ENCODE measurements at regions not wholly inside any gene's neighbourhood (a gene's known extent, or its start where the extent isn't known, plus 50 kb on each side); places are given as distances from the start of the nearest gene placed in this dataset.
"Not testable (repeated sequence)": the region's sequence is repeated elsewhere in the genome, so short reads cannot be mapped to it uniquely, and the experiment has no call there.

DNA sequence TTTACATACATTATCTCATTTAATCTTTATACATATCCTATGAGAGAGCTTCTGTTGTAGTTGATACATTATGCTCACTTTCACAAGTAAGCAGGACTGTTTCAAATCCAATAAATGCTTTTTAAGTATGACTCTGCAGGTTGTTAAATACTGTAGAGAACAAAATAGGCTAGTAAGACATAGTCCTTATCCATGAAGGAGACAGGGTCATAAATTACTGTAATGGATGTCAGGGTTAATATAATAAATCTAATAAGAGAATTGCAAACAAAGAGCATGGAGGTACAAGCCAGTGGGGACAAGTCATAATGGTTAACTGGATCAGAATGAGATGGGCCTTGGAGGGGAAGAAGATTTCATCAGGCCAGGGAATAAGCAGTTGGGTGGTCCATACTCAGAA lies 303.8 kb upstream of the RGS6 start:
- no peak for ATAC-seq
- Histone ChIP-seq H3K9me3 (no peaks in the 10 kb centered on the region), H3K36me3 (peaks cover 0 to 7% of the 10 kb centered on the region in 2 donors), H3K27ac (no peak overlapping the region), H3K4me1 (no peaks in the 10 kb centered on the region), H3K27me3 (no peaks in the 10 kb centered on the region), H3K4me3 (no peak overlapping the region)
- TF ChIP-seq, protein P1, sequence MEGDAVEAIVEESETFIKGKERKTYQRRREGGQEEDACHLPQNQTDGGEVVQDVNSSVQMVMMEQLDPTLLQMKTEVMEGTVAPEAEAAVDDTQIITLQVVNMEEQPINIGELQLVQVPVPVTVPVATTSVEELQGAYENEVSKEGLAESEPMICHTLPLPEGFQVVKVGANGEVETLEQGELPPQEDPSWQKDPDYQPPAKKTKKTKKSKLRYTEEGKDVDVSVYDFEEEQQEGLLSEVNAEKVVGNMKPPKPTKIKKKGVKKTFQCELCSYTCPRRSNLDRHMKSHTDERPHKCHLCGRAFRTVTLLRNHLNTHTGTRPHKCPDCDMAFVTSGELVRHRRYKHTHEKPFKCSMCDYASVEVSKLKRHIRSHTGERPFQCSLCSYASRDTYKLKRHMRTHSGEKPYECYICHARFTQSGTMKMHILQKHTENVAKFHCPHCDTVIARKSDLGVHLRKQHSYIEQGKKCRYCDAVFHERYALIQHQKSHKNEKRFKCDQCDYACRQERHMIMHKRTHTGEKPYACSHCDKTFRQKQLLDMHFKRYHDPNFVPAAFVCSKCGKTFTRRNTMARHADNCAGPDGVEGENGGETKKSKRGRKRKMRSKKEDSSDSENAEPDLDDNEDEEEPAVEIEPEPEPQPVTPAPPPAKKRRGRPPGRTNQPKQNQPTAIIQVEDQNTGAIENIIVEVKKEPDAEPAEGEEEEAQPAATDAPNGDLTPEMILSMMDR (IDR thresholded peaks at IDR 0.05) = no peak
- no peak for TF ChIP-seq EP300 (IDR thresholded peaks at IDR 0.05)
- TF ChIP-seq POLR2AphosphoS5 (IDR thresholded peaks at IDR 0.05) = no peak
- no peak for TF ChIP-seq POLR2A (IDR thresholded peaks at IDR 0.05)

DNA sequence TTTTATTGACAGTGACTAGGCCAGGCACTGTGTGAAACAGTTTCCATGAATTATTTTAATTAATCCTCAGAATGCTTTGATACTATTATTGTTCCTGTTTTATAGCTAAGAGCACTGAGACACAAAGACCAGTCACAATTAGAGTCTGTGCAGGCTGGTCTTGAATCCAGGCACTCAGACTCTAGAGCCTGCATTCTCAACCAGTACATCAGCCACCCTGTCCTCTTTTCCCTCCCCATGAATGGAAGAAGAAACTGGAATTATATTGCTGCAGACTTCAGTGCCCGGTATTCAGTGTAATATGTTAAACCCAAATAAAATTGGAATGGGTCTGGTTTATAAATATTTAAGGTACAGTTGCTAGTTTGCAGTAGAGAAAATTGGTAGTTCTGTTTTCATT lies 303.0 kb upstream of the RGS6 start:
- Histone ChIP-seq H3K4me1 (no peaks in the 10 kb centered on the region), H3K4me3 (no peak overlapping the region), H3K27me3 (no peaks in the 10 kb centered on the region), H3K9me3 (no peaks in the 10 kb centered on the region), H3K36me3 (no peaks in the 10 kb centered on the region), H3K27ac (no peak overlapping the region)
- 57 to 80% methylated on average over 1 of the region's 1 CpG for WGBS, 2 donors (ENCODE audit: low coverage in 1 of 2)
- no peak for ATAC-seq
- TF ChIP-seq POLR2A (IDR thresholded peaks at IDR 0.05) = no peak
- TF ChIP-seq, protein P1 (IDR thresholded peaks at IDR 0.05) = no peak
- TF ChIP-seq EP300 (IDR thresholded peaks at IDR 0.05) = no peak
- no peak for TF ChIP-seq POLR2AphosphoS5 (IDR thresholded peaks at IDR 0.05)

DNA sequence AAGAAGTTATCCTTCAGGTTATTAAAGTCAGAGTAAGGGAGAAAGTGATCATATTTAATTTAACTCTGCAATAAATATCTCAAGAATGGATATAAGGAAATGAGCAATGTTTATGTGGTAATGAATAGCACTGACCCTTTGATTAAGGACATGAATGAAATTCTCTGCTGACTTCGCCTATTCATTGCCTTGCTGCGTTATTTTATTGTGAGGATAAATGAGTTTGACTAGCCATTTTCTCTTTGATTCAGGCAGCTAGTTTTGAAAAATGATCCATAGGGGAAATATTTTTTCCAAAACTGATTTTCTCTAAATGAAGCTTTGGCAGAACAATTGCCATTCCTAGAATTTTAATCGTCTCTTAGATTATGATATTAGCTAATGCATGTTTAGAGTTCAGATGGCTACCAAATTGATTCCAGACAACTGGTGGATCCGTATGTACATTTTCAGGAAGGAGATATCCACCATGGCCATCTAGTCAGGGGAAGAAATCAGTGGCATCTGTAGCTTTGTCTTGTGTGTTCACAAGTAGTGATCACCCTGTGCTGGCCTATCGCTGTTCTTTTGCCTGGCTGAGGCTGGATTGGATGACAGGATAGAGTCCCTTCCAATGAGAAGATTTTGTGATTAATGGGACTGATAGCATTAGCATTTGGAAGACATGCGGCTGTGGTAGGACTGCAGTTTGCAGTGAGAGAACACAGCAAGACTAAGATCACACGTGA lies 302.3 kb upstream of the RGS6 start:
- no peaks in the 10 kb centered on the region for H3K36me3 ChIP-seq
- H3K4me3 ChIP-seq = no peak overlapping the region
- H3K27ac ChIP-seq = no peak overlapping the region
- no peaks in the 10 kb centered on the region for H3K27me3 ChIP-seq
- TF ChIP-seq, protein P1 (IDR thresholded peaks at IDR 0.05) = no peak
- TF ChIP-seq POLR2AphosphoS5 (IDR thresholded peaks at IDR 0.05) (no peak), POLR2A (IDR thresholded peaks at IDR 0.05) (no peak), EP300 (IDR thresholded peaks at IDR 0.05) (no peak)
- no peaks in the 10 kb centered on the region for H3K9me3 ChIP-seq
- WGBS, 2 donors (ENCODE audit: low coverage in 1 of 2) = 69 to 83% methylated on average over 7 of the region's 7 CpGs
- ATAC-seq = no peak
- H3K4me1 ChIP-seq = no peaks in the 10 kb centered on the region

DNA sequence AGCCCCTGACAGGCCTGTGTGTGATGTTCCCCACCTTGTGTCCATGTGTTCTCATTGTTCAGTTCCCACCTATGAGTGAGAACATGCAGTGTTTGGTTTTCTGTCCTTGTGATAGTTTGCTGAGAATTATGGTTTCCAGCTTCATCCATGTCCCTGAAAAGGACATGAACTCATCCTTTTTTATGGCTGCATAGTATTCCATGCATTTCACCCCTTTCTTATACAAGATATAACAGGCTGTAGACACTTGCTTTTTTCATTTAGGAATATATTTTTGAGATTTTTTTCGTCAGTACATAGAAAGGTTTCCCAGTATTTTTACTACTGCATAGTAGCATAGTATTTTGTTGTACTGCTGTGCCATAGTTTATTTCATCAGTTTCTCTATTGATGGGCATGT lies 301.2 kb upstream of the RGS6 start:
- H3K4me1 ChIP-seq, H3K4me3 ChIP-seq: not testable (repeated sequence)
- WGBS, 2 donors (ENCODE audit: low coverage in 1 of 2) = 100% methylated on average over 1 of the region's 1 CpG

DNA sequence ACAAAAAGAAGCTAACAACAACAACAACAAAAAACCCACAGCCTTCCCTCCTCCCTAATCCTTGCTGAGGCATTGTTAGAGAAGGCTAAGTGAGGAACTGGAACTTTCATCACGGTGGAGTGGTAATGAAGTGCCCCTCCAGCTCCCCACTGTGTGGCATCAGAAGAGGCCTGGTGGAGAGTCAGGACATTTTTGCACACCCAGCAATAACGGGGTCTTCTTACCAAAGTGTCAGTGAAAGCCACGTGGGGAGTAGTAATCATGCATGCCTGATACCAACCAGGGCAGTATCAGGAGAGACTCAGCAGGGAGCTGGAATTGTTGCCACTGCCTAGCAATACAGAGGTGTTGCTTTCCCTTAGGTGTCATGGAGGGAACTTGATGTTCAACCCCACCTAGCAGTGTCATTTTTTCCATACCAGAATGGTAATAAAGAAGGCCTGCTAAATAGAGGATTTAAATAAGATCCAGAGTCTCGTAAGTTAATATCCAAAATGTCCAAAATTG lies 299.7 kb upstream of the RGS6 start:
- no peak for ATAC-seq
- TF ChIP-seq POLR2A (IDR thresholded peaks at IDR 0.05) = no peak
- TF ChIP-seq, protein P1 (IDR thresholded peaks at IDR 0.05) = no peak
- no peak for TF ChIP-seq POLR2AphosphoS5 (IDR thresholded peaks at IDR 0.05)
- TF ChIP-seq EP300 (IDR thresholded peaks at IDR 0.05) = no peak
- no peaks in the 10 kb centered on the region for H3K9me3 ChIP-seq
- no peaks in the 10 kb centered on the region for H3K36me3 ChIP-seq
- no peaks in the 10 kb centered on the region for H3K27me3 ChIP-seq
- H3K27ac ChIP-seq = no peak overlapping the region
- WGBS, 2 donors (ENCODE audit: low coverage in 1 of 2) = 76 to 90% methylated on average over 3 to 4 of the region's 4 CpGs
- H3K4me3 ChIP-seq = no peak overlapping the region
- H3K4me1 ChIP-seq = no peaks in the 10 kb centered on the region

More for the DNA sequence above, 301.2 kb upstream of the RGS6 start:
- not testable (repeated sequence) for H3K27ac ChIP-seq, ATAC-seq, H3K9me3 ChIP-seq, H3K36me3 ChIP-seq, H3K27me3 ChIP-seq
